Liver (tissue), 8 donors: ENCODE measurements at regions not wholly inside any gene's neighbourhood (a gene's known extent, or its start where the extent isn't known, plus 50 kb on each side); places are given as distances from the start of the nearest gene placed in this dataset.

ENCODE experiments used
- DNase-seq: peaks from one replicate; pipeline ENCODE4 v3.0.0-alpha.2; 2017; ENCODE audit warnings: low spot score
- H3K27ac ChIP-seq, 2 donors: one replicate each; pipeline ENCODE4 v1.7.0; 2013; ENCODE audit warnings: inconsistent platforms in 2 of 2, low read length in 2 of 2, control low read depth in 1 of 2, low read depth in 1 of 2, mild to moderate bottlenecking in 1 of 2
- H3K27me3 ChIP-seq, 4 donors: one replicate each; pipeline versions ENCODE4 v1.6.1 to v1.7.0; 2013; ENCODE audit warnings: low read length in 3 of 4, inconsistent platforms in 1 of 4, mild to moderate bottlenecking in 1 of 4, moderate library complexity in 1 of 4; ENCODE audit not compliant: control insufficient read depth in 4 of 4, insufficient read depth in 4 of 4
- H3K36me3 ChIP-seq, 4 donors: one replicate each; pipeline versions ENCODE4 v1.6.1 to v1.7.0; 2013; ENCODE audit warnings: low read length in 3 of 4, mild to moderate bottlenecking in 3 of 4, low read depth in 1 of 4, moderate library complexity in 1 of 4; ENCODE audit not compliant: control insufficient read depth in 4 of 4, insufficient read depth in 3 of 4
- H3K4me1 ChIP-seq, 4 donors: one replicate each; pipeline versions ENCODE4 v1.6.1 to v1.7.0; 2013; ENCODE audit warnings: low read length in 3 of 4, mild to moderate bottlenecking in 3 of 4, moderate library complexity in 1 of 4; ENCODE audit not compliant: control insufficient read depth in 4 of 4, insufficient read depth in 4 of 4
- H3K4me3 ChIP-seq, 3 donors: one replicate each; pipeline versions ENCODE4 v1.6.1 to v1.7.0; 2013; ENCODE audit warnings: low read length in 3 of 3, control low read depth in 1 of 3, low read depth in 1 of 3, mild to moderate bottlenecking in 1 of 3
- H3K9ac ChIP-seq, 2 donors: one replicate each; pipeline ENCODE4 v1.7.0; 2013; ENCODE audit warnings: low read length in 2 of 2, mild to moderate bottlenecking in 2 of 2, moderate library complexity in 2 of 2, control low read depth in 1 of 2, low read depth in 1 of 2
- H3K9me3 ChIP-seq, 4 donors: one replicate each; pipeline versions ENCODE4 v1.6.1 to v1.7.0; 2013; ENCODE audit warnings: low read length in 3 of 4; ENCODE audit not compliant: control insufficient read depth in 4 of 4
- EGR1 ChIP-seq, 2 donors: IDR thresholded peaks; 2 replicates each; pipeline ENCODE4 v1.6.1; 2016 to 2018; ENCODE audit warnings: antibody characterized with exemption in 2 of 2, low read depth in 2 of 2
- FOXA2 ChIP-seq: IDR thresholded peaks from 2 replicates; pipeline ENCODE4 v1.6.1; 2016; ENCODE audit warnings: antibody characterized with exemption
- GABPA ChIP-seq, 2 donors: IDR thresholded peaks in 1 of 2; conservative IDR thresholded peaks in 1 of 2; 2 replicates each; pipeline ENCODE4 v1.6.1; 2016; ENCODE audit warnings: antibody characterized with exemption in 2 of 2, mild to moderate bottlenecking in 1 of 2, moderate library complexity in 1 of 2
- HNF4A ChIP-seq, 2 donors: conservative IDR thresholded peaks; 2 replicates each; pipeline ENCODE4 v1.6.1; 2016; ENCODE audit warnings: antibody characterized with exemption in 2 of 2, mild to moderate bottlenecking in 2 of 2
- HNF4G ChIP-seq: IDR thresholded peaks from 2 replicates; pipeline ENCODE4 v1.6.1; 2016; ENCODE audit warnings: antibody characterized with exemption
- NR2F2 ChIP-seq: IDR thresholded peaks from 2 replicates; pipeline ENCODE4 v1.6.1; 2016; ENCODE audit warnings: antibody characterized with exemption
- RAD21 ChIP-seq, 2 donors: IDR thresholded peaks; 2 replicates each; pipeline ENCODE4 v1.6.1; 2016; ENCODE audit warnings: antibody characterized with exemption in 2 of 2, mild to moderate bottlenecking in 2 of 2
- SP1 ChIP-seq: IDR thresholded peaks from 2 replicates; pipeline ENCODE4 v1.6.1; 2018; ENCODE audit warnings: antibody characterized with exemption, mild to moderate bottlenecking
- YY1 ChIP-seq: IDR thresholded peaks from 2 replicates; pipeline ENCODE4 v1.6.1; 2016; ENCODE audit warnings: antibody characterized with exemption, mild to moderate bottlenecking
- WGBS: extraction: QIAGEN DNeasy Blood & Tissue Kit; methylation state at CpG from one replicate; pipeline ENCODE4 v1.1.7; 2013; 5-methylcytosine and 5-hydroxymethylcytosine counted together
- TF ChIP-seq, protein P1 (sequence below): IDR thresholded peaks from 2 replicates; pipeline ENCODE4 v1.6.1; 2016; ENCODE audit warnings: antibody characterized with exemption
- TF ChIP-seq, protein P2 (sequence below): fragments of 150-350 bp; IDR thresholded peaks from 2 replicates; pipeline ENCODE4 v1.5.1; 2017; ENCODE audit warnings: improper control_type of control experiment, low read depth, low read length; ENCODE audit not compliant: missing input control
- TF ChIP-seq, protein P3 (sequence below): IDR thresholded peaks from 2 replicates; pipeline ENCODE4 v1.6.1; 2016; ENCODE audit warnings: antibody characterized with exemption, mild to moderate bottlenecking
- donor health status: healthy.
- donor health status: healthy.
- donor health status: healthy.
- donor health status: healthy.
- donor health status: healthy.

DNA sequence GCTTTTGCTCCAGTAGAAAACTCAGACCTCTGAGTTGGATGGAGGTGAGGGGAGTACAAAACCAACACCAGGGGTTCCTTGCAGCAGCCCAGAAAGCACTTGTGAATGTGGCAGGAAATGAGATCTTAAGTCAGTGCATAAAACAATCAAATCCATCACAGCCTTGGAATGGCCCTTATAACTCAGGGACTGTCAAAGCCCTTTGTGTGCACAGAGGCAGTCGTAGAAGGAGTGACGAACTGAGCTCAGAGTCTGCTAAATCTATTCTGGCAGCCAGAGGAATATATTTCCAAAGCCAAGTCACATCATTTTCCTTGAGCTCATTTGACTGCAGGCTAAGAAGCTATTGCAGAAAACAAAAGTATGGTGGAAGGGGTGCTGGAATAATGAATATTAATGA, 676.6 kb downstream of the DHX35 start (continued):
- no peak for TF ChIP-seq EGR1 (IDR thresholded peaks at IDR 0.05; ENCODE audit: low read depth in 2 of 2)
- TF ChIP-seq, protein P1, sequence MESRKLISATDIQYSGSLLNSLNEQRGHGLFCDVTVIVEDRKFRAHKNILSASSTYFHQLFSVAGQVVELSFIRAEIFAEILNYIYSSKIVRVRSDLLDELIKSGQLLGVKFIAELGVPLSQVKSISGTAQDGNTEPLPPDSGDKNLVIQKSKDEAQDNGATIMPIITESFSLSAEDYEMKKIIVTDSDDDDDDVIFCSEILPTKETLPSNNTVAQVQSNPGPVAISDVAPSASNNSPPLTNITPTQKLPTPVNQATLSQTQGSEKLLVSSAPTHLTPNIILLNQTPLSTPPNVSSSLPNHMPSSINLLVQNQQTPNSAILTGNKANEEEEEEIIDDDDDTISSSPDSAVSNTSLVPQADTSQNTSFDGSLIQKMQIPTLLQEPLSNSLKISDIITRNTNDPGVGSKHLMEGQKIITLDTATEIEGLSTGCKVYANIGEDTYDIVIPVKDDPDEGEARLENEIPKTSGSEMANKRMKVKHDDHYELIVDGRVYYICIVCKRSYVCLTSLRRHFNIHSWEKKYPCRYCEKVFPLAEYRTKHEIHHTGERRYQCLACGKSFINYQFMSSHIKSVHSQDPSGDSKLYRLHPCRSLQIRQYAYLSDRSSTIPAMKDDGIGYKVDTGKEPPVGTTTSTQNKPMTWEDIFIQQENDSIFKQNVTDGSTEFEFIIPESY, result no peak
- TF ChIP-seq NR2F2, result no peak
- TF ChIP-seq HNF4A (conservative IDR thresholded peaks at IDR 0.05), result no peak

DNA sequence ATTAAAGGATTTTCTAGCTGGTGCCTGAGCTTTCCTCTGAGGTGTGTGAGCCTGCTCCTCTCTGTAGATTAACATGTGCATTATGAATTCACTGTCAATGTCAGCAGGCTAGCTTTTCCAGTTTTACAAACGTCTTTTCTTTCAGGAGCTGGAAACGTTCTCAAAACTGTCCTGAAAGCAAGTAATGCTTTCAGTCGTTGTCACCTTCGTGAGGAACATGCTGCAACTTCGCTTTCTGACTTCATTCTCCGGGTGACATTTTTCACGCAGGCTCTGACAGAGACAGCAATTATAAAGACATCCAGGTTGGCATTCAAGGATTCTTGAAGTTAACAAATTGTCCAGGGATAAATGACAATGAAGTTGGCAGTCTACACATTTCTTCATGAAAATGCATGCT, 671.5 kb downstream of the DHX35 start:
- no peak overlapping the region for H3K4me3 ChIP-seq
- whole genome bisulfite sequencing, result 72% methylated on average over 7 of the region's 7 CpGs
- H3K27ac ChIP-seq, result no peak overlapping the region
- H3K9ac ChIP-seq, result no peak overlapping the region
- H3K36me3 ChIP-seq, result no peaks in the 10 kb centered on the region
- H3K4me1 ChIP-seq, result peaks cover 0 to 6% (median 0%) of the 10 kb centered on the region in 4 donors
- H3K27me3 ChIP-seq, result no peaks in the 10 kb centered on the region
- TF ChIP-seq NR2F2, result no peak
- no peak for TF ChIP-seq GABPA (IDR thresholded peaks at IDR 0.05 in 1 of 2, conservative IDR thresholded peaks at IDR 0.05 in 1 of 2)
- TF ChIP-seq, protein P1, result no peak
- no peak for TF ChIP-seq SP1
- no peak for TF ChIP-seq HNF4G
- TF ChIP-seq RAD21 (IDR thresholded peaks at IDR 0.05), result no peak
- TF ChIP-seq, protein P2, sequence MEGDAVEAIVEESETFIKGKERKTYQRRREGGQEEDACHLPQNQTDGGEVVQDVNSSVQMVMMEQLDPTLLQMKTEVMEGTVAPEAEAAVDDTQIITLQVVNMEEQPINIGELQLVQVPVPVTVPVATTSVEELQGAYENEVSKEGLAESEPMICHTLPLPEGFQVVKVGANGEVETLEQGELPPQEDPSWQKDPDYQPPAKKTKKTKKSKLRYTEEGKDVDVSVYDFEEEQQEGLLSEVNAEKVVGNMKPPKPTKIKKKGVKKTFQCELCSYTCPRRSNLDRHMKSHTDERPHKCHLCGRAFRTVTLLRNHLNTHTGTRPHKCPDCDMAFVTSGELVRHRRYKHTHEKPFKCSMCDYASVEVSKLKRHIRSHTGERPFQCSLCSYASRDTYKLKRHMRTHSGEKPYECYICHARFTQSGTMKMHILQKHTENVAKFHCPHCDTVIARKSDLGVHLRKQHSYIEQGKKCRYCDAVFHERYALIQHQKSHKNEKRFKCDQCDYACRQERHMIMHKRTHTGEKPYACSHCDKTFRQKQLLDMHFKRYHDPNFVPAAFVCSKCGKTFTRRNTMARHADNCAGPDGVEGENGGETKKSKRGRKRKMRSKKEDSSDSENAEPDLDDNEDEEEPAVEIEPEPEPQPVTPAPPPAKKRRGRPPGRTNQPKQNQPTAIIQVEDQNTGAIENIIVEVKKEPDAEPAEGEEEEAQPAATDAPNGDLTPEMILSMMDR, result no peak
- TF ChIP-seq, protein P3, sequence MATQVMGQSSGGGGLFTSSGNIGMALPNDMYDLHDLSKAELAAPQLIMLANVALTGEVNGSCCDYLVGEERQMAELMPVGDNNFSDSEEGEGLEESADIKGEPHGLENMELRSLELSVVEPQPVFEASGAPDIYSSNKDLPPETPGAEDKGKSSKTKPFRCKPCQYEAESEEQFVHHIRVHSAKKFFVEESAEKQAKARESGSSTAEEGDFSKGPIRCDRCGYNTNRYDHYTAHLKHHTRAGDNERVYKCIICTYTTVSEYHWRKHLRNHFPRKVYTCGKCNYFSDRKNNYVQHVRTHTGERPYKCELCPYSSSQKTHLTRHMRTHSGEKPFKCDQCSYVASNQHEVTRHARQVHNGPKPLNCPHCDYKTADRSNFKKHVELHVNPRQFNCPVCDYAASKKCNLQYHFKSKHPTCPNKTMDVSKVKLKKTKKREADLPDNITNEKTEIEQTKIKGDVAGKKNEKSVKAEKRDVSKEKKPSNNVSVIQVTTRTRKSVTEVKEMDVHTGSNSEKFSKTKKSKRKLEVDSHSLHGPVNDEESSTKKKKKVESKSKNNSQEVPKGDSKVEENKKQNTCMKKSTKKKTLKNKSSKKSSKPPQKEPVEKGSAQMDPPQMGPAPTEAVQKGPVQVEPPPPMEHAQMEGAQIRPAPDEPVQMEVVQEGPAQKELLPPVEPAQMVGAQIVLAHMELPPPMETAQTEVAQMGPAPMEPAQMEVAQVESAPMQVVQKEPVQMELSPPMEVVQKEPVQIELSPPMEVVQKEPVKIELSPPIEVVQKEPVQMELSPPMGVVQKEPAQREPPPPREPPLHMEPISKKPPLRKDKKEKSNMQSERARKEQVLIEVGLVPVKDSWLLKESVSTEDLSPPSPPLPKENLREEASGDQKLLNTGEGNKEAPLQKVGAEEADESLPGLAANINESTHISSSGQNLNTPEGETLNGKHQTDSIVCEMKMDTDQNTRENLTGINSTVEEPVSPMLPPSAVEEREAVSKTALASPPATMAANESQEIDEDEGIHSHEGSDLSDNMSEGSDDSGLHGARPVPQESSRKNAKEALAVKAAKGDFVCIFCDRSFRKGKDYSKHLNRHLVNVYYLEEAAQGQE, result no peak
- no peak for TF ChIP-seq FOXA2
- H3K9me3 ChIP-seq, result no peaks in the 10 kb centered on the region
- no peak for DNase-seq

DNA sequence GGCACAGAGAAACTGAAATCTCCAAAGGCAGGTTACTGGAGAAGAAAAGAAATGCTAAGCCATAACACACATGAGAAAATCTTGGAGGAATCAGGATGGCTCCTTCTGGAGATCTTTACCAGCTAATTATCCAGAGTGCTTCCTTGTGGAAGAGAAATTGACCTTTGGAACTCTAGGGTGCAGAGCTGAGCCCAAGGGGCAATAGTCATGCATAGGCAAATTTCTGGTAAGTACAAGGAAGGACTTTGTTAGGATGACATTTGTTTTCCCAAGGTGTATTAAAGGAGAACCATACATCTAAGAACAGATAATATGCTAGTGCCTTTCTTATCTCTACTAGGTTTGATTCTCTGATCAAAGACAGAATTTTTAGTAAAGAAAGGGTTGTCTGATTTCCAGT, 670.6 kb downstream of the DHX35 start:
- no peak for DNase-seq
- Histone ChIP-seq H3K27ac (no peak overlapping the region), H3K27me3 (no peaks in the 10 kb centered on the region), H3K9ac (no peak overlapping the region), H3K4me3 (no peak overlapping the region), H3K4me1 (peaks cover 0 to 6% (median 0%) of the 10 kb centered on the region in 4 donors), H3K9me3 (no peaks in the 10 kb centered on the region), H3K36me3 (no peaks in the 10 kb centered on the region)
- TF ChIP-seq YY1, result no peak
- no peak for TF ChIP-seq NR2F2
